ENCODE measurements at regions not wholly inside any gene's neighbourhood (a gene's known extent, or its start where the extent isn't known, plus 50 kb on each side); places are given as distances from the start of the nearest gene placed in this dataset.

DNA sequence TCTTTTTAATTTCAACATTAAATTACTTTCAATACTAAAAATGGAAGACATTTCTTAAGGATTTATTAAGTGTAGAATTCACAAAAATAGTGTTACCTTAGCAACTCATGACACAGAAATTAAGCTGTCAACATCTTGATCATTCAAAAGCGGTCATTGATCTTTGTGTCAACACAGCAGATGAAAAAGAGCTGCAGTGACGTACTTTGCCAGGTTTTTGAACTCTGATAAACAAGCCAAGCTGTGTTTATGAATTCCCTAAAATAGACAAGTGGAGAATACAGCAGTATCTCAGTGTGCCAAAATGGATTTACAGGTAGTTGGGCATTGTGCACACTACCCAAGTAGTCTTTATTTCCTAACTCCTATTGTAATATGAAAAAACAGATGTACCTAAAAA, 1141.8 kb upstream of the PCDH7 start:
- no peak for DNase-seq
- H3K4me1 Mint-ChIP-seq = no peaks in the 10 kb centered on the region
- H3K27me3 Mint-ChIP-seq (ENCODE audit: low read depth in 3 of 3) = peaks cover 0 to 2% (median 0%) of the 10 kb centered on the region in 3 donors
- H3K9me3 Mint-ChIP-seq = peaks cover 7 to 36% (median 19%) of the 10 kb centered on the region in 6 donors
- no peak overlapping the region for H3K27ac Mint-ChIP-seq
- no peak overlapping the region for H3K4me3 Mint-ChIP-seq
- H3K36me3 Mint-ChIP-seq = no peaks in the 10 kb centered on the region

- Mint-ChIP-seq H3K4me1 (no peaks in the 10 kb centered on the region), H3K36me3 (peaks cover 0 to 3% (median 0%) of the 10 kb centered on the region in 3 donors), H3K9me3 (peaks cover 12 to 37% (median 23%) of the 10 kb centered on the region in 6 donors), H3K27ac (no peak overlapping the region), H3K27me3 (ENCODE audit: low read depth in 3 of 3) (peaks cover 0 to 2% (median 0%) of the 10 kb centered on the region in 3 donors), H3K4me3 (no peak overlapping the region)
- no peak for DNase-seq
Measured at GRCh38 chr4:29581457-29581856, 1138.7 kb upstream of the PCDH7 start.

DNA sequence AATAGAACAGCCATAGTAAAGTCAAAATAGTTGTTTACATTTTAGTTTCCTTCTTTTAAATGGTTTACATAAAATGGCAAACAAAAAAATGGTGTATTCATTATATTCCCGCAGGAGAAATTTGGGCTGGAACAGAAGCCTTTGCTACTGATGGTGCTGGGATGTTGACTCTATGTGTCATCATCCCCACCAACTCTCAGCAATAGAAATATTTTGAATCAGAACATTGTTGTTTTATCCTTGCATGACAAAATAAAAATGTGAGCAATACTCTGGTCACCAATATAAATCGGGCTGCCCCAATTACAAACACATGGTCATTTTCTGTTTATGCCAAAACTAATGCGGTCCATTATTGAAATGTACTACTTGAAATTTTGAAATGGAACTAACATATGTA, 1131.6 kb upstream of the PCDH7 start:
- Mint-ChIP-seq H3K9me3 (peaks cover 4 to 42% (median 20%) of the 10 kb centered on the region in 6 donors), H3K27me3 (ENCODE audit: low read depth in 3 of 3) (no peaks in the 10 kb centered on the region), H3K4me1 (no peaks in the 10 kb centered on the region), H3K27ac (no peak overlapping the region), H3K36me3 (peaks cover 0 to 3% (median 0%) of the 10 kb centered on the region in 3 donors), H3K4me3 (no peak overlapping the region)
- no peak for DNase-seq

- Mint-ChIP-seq H3K27me3 (ENCODE audit: low read depth in 3 of 3) (no peaks in the 10 kb centered on the region), H3K4me3 (no peak overlapping the region), H3K4me1 (no peaks in the 10 kb centered on the region), H3K9me3 (peaks cover 10 to 36% (median 22%) of the 10 kb centered on the region in 6 donors), H3K27ac (no peak overlapping the region), H3K36me3 (no peaks in the 10 kb centered on the region)
- no peak for DNase-seq
Measured at GRCh38 chr4:29596228-29596627, 1123.9 kb upstream of the PCDH7 start.

- H3K27me3 Mint-ChIP-seq (ENCODE audit: low read depth in 3 of 3) = no peaks in the 10 kb centered on the region
- H3K9me3 Mint-ChIP-seq = peaks cover 0 to 38% (median 15%) of the 10 kb centered on the region in 6 donors
- no peak overlapping the region for H3K27ac Mint-ChIP-seq
- no peak for DNase-seq
- no peaks in the 10 kb centered on the region for H3K4me1 Mint-ChIP-seq
- no peak overlapping the region for H3K4me3 Mint-ChIP-seq
- no peaks in the 10 kb centered on the region for H3K36me3 Mint-ChIP-seq
Measured at GRCh38 chr4:29619168-29619567, 1101.0 kb upstream of the PCDH7 start.

DNA sequence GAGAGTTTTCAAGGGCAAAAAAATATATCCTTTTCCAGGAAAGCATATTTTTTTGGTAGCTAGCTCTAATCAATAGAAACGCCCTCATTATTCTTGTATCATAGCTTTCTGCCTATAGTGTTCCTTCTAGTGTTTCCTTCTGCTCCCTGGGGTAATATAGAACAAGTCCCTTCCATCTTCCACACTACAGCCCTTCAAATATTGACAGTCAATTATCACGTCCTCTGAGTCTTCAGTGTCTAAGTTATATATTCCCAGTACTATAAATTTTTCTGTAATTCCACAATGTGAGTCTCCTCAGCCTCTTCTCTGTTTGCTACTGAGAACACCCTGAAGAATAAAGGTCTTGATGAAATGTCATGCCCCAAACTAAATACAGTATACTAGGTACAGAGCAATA, 1088.0 kb upstream of the PCDH7 start:
- no peak overlapping the region for H3K4me3 Mint-ChIP-seq
- no peak for DNase-seq
- H3K4me1 Mint-ChIP-seq = no peaks in the 10 kb centered on the region

GRCh38 chr4:29636961-29637360, 1083.2 kb upstream of the PCDH7 start:
- DNase-seq = no peak
- Mint-ChIP-seq H3K4me3 (no peak overlapping the region), H3K9me3 (peaks cover 8 to 40% (median 13%) of the 10 kb centered on the region in 6 donors), H3K27me3 (ENCODE audit: low read depth in 3 of 3) (no peaks in the 10 kb centered on the region), H3K36me3 (no peaks in the 10 kb centered on the region), H3K27ac (no peak overlapping the region), H3K4me1 (no peaks in the 10 kb centered on the region)

More for the DNA sequence above, 1088.0 kb upstream of the PCDH7 start:
- Mint-ChIP-seq H3K27me3 (ENCODE audit: low read depth in 3 of 3) (no peaks in the 10 kb centered on the region), H3K36me3 (no peaks in the 10 kb centered on the region), H3K9me3 (peaks cover 4 to 39% (median 17%) of the 10 kb centered on the region in 6 donors), H3K27ac (no peak overlapping the region)

DNA sequence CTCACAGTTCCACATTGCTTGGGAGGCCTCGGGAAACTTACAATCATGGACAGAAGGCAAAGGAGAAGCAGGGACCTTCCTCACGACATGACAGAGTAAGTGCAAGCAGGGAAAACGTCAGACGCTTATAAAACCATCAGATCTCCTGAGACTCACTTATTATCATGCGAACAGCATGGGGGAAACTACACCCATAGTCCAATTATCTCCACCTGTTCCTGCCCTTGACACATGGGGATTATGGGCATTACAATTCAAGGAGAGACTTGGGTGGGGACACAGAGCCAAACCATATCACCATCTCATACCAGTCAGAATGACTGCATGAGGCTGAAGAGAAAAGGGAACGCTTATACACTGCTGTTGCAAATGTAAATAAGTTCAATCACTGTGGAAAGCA, 1066.9 kb upstream of the PCDH7 start:
- Mint-ChIP-seq H3K4me1 (no peaks in the 10 kb centered on the region), H3K36me3 (peaks cover 0 to 5% (median 0%) of the 10 kb centered on the region in 3 donors), H3K27me3 (ENCODE audit: low read depth in 3 of 3) (peaks cover 0 to 3% (median 0%) of the 10 kb centered on the region in 3 donors), H3K4me3 (no peak overlapping the region), H3K27ac (no peak overlapping the region), H3K9me3 (peaks cover 3 to 45% (median 18%) of the 10 kb centered on the region in 6 donors)
- no peak for DNase-seq

DNA sequence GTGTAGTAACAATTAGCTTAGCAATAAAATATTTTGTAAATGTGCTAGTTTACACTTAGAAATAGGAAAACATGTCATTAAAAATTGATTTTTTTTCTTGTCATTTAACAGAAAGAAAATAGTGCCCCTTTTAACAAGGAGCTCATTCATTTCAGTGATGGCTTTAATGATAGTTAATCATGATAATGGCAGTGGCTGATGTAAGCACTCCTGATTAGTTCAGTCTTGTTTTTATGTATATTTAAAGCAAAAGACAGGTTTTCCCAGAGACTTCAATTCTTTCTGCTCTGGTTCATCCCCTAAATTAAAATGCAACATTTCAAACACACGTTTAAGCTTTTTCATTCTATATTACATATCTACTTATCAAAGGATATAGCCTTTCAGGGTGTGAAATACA, 1039.5 kb upstream of the PCDH7 start:
- Mint-ChIP-seq H3K4me3 (no peak overlapping the region), H3K27me3 (ENCODE audit: low read depth in 3 of 3) (peaks cover 0 to 2% (median 0%) of the 10 kb centered on the region in 3 donors), H3K4me1 (no peaks in the 10 kb centered on the region), H3K27ac (no peak overlapping the region), H3K9me3 (peaks cover 13 to 61% (median 37%) of the 10 kb centered on the region in 6 donors), H3K36me3 (no peaks in the 10 kb centered on the region)
- DNase-seq = no peak

DNA sequence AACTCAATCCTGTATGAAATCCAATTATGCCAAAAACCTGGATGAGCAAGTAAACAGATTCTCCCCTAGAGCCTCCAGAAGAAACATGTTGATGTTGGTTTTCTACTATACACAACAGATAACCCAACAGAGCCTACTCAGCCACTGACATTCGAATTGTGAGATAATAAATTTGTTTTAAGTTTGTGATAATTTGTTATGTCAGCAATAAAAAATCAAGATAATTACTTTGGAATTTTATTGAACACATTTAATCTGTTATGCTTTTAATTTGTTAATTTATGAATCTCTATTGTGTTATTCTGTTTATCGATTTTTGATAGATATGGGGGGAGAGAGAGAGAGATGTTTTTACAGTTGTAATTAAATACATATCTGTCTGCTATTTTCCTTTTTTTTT, 1016.1 kb upstream of the PCDH7 start:
- DNase-seq = no peak
- Mint-ChIP-seq H3K27me3 (ENCODE audit: low read depth in 3 of 3) (peaks cover 0 to 3% (median 2%) of the 10 kb centered on the region in 3 donors), H3K4me1 (no peaks in the 10 kb centered on the region), H3K27ac (no peak overlapping the region), H3K4me3 (no peak overlapping the region), H3K9me3 (peaks cover 11 to 54% (median 34%) of the 10 kb centered on the region in 6 donors), H3K36me3 (no peaks in the 10 kb centered on the region)

GRCh38 chr4:29708473-29708872, 1011.7 kb upstream of the PCDH7 start:
- Mint-ChIP-seq H3K4me3 (no peak overlapping the region), H3K4me1 (no peaks in the 10 kb centered on the region), H3K36me3 (no peaks in the 10 kb centered on the region), H3K27ac (no peak overlapping the region), H3K9me3 (peaks cover 10 to 49% (median 22%) of the 10 kb centered on the region in 6 donors), H3K27me3 (ENCODE audit: low read depth in 3 of 3) (peaks cover 0 to 1% (median 0%) of the 10 kb centered on the region in 3 donors)
- no peak for DNase-seq

GRCh38 chr4:29710519-29710918, 1009.6 kb upstream of the PCDH7 start:
- Mint-ChIP-seq H3K4me1 (no peaks in the 10 kb centered on the region), H3K9me3 (peaks cover 4 to 39% (median 13%) of the 10 kb centered on the region in 6 donors), H3K27me3 (ENCODE audit: low read depth in 3 of 3) (peaks cover 0 to 1% (median 0%) of the 10 kb centered on the region in 3 donors), H3K27ac (no peak overlapping the region), H3K4me3 (no peak overlapping the region), H3K36me3 (no peaks in the 10 kb centered on the region)
- no peak for DNase-seq

DNA sequence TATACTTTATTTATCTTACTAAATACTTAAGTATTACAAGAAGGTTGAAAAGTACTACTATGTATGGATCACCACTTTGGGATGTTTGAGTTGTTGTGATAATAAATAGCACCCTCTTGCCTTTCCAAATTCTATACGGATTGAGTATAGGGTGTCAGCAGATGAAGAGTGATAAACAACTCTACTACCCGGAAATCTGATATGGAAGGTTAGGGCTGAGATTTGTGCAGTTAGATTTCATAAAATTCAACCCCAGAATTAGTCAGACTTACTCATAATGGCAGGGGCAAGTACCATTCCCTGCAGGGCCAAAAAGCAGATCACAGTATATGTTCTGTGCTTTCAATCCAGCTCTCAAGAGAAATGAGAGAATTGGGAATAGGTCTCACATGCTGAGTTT, 1008.9 kb upstream of the PCDH7 start:
- no peak for DNase-seq
- H3K27ac Mint-ChIP-seq = no peak overlapping the region
- H3K36me3 Mint-ChIP-seq = no peaks in the 10 kb centered on the region
- H3K4me3 Mint-ChIP-seq = no peak overlapping the region
- H3K4me1 Mint-ChIP-seq = no peaks in the 10 kb centered on the region
- peaks cover 0 to 1% (median 0%) of the 10 kb centered on the region in 3 donors for H3K27me3 Mint-ChIP-seq (ENCODE audit: low read depth in 3 of 3)
- H3K9me3 Mint-ChIP-seq = peaks cover 3 to 33% (median 10%) of the 10 kb centered on the region in 6 donors

- no peak for DNase-seq
- H3K4me1 Mint-ChIP-seq = no peaks in the 10 kb centered on the region
- H3K27ac Mint-ChIP-seq = no peak overlapping the region
- H3K27me3 Mint-ChIP-seq (ENCODE audit: low read depth in 3 of 3) = no peaks in the 10 kb centered on the region
- no peak overlapping the region for H3K4me3 Mint-ChIP-seq
- H3K9me3 Mint-ChIP-seq = peaks cover 0 to 32% (median 11%) of the 10 kb centered on the region in 6 donors
- H3K36me3 Mint-ChIP-seq = no peaks in the 10 kb centered on the region
Measured at GRCh38 chr4:29717287-29718057, 1002.7 kb upstream of the PCDH7 start.

DNA sequence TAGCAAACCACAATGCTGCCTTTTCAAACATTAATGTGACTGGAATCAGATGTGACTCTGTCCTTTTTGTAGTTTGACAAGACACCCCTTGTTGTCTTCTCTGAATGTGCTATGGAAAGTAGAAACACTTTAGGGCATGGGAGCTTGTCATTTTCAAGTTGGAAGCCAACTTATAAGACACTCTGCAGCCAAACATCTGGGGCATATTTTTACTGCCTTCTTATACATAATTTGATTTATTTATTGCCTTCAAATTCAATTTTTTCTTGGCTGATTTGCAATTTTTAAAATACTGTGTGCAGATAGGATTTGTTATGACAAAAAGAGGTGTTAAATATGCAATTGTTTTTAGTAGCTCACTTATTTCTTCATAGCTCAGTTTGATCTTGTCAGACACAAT, 1002.0 kb upstream of the PCDH7 start:
- Mint-ChIP-seq H3K36me3 (no peaks in the 10 kb centered on the region), H3K9me3 (peaks cover 0 to 32% (median 11%) of the 10 kb centered on the region in 6 donors), H3K4me1 (no peaks in the 10 kb centered on the region), H3K27ac (no peak overlapping the region), H3K4me3 (no peak overlapping the region), H3K27me3 (ENCODE audit: low read depth in 3 of 3) (no peaks in the 10 kb centered on the region)
- DNase-seq = no peak

Measured in immature natural killer cell (primary cell).